ENCODE measurements at regions not wholly inside any gene's neighbourhood (a gene's known extent, or its start where the extent isn't known, plus 50 kb on each side); places are given as distances from the start of the nearest gene placed in this dataset.
A peak's percentile ranks its signal among the peaks of the same experiment; 100 is the strongest.
"Not testable (repeated sequence)": the region's sequence is repeated elsewhere in the genome, so short reads cannot be mapped to it uniquely, and the experiment has no call there.

DNA sequence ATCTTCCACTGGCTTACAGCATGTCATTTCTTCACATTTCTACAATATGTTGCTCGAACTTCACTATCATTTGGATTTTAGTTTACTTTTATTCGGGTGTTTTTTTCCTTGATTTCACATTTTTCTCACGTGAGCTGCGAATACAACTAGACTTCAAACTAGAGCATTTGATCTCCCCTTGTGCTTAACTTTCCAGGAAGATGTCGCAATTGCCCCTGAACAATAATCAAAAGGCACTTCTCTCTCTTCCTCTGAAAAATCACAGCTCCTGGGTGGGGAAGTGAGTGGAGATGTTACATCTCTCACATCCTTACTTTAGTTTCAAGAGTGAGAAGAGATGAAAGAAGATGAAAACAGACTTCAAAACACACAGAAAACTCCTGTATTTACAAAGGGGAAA, 587.9 kb downstream of the TBL1XR1 start:
- no peak for TF ChIP-seq JUND (IDR thresholded peaks at IDR 0.05; ENCODE audit: low read depth)
- no peak for DNase-seq (ENCODE audit: low read depth in 1 of 2, low spot score in 1 of 2)
- in situ Hi-C loops (cut with HindIII; ENCODE audit: low pct_unique_long_range_greater_than_20kb, low sequenced_read_pairs): no loop called here

DNA sequence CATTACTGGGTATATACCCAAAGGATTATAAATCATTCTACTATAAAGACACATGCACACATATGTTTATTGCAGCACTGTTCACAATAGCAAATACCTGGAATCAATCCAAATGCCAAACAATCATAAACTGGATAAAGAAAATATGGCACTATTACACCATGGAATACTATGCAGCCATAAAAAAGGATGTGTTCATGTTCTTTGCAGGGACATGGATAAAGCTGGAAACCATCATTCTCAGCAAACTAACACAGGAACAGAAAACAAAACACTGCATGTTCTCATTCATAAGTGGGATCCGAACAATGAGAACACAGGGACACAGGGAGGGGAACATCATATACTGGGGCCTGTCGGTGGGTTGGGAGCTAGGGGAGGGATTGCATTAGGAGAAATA, 591.7 kb downstream of the TBL1XR1 start:
- in situ Hi-C loops (cut with HindIII; ENCODE audit: low pct_unique_long_range_greater_than_20kb, low sequenced_read_pairs); DNase-seq (ENCODE audit: low read depth in 1 of 2, low spot score in 1 of 2): not testable (repeated sequence)

DNA sequence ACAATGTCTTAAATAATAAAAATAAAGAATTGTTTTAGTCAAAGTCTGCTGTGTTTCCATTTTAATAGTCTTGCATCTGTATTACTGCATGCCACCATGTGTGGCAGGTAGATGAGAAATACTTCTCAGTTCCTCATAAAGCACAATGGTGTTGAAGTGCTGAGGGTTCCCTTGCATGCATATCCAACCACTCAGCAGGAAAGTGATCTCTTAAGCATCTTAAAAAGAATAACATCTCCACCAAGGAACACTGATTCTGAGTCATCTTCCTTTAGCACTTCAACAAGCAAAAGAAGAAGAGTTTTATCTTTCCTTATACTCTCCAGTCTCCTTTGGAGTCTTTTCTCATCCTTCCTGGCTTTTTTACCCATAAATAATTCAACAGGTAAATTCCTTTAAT, 602.0 kb downstream of the TBL1XR1 start:
- no peak for TF ChIP-seq JUND (IDR thresholded peaks at IDR 0.05; ENCODE audit: low read depth)
- in situ Hi-C loops (cut with HindIII; ENCODE audit: low pct_unique_long_range_greater_than_20kb, low sequenced_read_pairs): no loop called here
- no peak for DNase-seq (ENCODE audit: low read depth in 1 of 2, low spot score in 1 of 2)

DNA sequence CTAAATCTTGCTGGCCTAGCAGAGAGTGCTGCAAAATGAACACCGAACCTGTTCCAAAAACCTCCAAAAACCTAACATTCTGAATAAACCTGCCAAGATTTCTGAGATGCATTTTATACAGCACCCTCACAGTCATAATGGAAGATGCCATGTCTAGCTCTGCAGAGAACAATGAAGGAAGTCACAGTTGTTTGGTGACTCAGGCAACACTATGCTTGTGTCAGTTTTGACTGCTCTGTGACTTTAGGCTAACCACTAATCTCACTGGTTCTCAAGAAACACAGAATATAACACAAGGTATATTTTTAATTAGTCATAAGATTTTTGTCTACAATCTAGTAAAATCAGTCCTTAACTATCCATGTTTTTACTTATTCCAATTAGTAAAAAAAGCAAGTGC, 606.6 kb downstream of the TBL1XR1 start:
- in situ Hi-C loops (cut with HindIII; ENCODE audit: low pct_unique_long_range_greater_than_20kb, low sequenced_read_pairs): no loop called here
- no peak for TF ChIP-seq JUND (IDR thresholded peaks at IDR 0.05; ENCODE audit: low read depth)
- DNase-seq (ENCODE audit: low read depth in 1 of 2, low spot score in 1 of 2): peak in 1 of 2 experiments; percentile 21

DNA sequence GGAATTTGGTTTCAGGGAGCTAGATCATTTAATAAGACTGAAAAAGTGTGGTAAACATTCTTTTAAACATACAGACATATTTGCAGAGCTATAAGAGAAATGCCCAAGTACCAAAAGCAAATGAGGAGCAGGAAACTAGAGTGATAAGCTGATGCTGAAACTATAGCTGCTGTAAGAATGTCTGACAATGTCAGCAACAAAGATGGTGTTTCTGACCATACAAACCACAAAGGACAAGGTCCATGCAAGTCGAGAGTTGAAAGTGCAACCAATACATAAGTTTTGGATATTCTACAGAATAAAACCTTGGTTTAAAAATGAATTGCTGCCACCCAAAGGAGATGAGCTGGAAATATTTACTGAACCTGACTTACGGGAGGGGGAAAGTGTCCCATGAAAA, 610.2 kb downstream of the TBL1XR1 start:
- in situ Hi-C loops (cut with HindIII; ENCODE audit: low pct_unique_long_range_greater_than_20kb, low sequenced_read_pairs): no loop called here
- no peak for DNase-seq (ENCODE audit: low read depth in 1 of 2, low spot score in 1 of 2)
- no peak for TF ChIP-seq JUND (IDR thresholded peaks at IDR 0.05; ENCODE audit: low read depth)

DNA sequence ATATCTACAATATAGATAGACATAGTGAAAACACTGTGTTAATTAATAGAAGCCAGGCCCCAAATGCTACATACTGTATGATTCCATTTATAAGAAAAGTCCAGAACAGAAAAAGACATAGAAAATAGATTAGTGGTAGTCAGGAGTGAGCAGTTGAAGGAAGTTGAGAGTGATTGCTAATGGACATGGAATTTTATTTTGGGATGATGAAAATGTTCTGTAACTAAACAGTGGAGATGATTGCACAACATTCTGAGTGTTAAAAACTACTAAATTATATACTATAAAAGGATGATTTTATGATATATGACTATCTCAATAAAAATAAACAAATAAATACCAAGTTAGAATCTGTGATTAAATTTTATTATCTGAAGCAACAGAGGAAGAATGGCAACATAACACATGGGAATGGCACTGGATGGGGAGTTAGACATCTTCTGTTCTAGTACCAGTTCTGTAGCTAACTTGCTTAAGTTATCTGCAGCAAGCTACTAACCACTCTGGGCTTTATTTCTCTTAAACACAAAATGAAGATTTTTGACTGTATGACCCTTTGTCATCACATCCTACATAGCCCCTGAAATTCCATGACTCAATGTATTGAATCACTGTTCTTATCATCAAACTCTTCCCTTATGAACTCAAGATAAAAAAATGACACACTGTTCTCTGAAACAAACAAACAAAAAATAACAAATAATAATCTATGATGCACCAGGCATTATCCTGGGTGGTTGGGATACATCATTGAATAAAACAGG, 612.7 kb downstream of the TBL1XR1 start:
- in situ Hi-C loops (cut with HindIII; ENCODE audit: low pct_unique_long_range_greater_than_20kb, low sequenced_read_pairs): no loop called here
- no peak for TF ChIP-seq JUND (IDR thresholded peaks at IDR 0.05; ENCODE audit: low read depth)
- no peak for DNase-seq (ENCODE audit: low read depth in 1 of 2, low spot score in 1 of 2)

DNA sequence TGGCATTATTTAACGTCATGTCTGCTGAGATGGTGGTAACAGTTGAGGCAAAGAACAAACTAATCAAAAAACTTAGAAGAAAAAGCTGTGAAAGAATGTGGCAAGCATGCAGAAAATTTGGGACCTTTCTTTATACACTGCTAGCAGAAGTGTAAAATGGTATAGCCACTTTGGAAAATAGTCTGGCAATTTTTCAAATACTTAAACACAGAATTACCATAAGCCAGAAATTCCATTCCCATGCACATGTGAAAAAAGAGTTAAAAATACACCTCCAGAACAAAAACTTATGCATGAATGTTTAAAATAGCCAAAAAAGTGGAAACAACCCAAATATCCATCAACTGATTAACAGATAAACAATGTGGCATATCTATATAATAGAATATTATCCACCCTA, 613.3 kb downstream of the TBL1XR1 start:
- no peak for TF ChIP-seq JUND (IDR thresholded peaks at IDR 0.05; ENCODE audit: low read depth)
- in situ Hi-C loops (cut with HindIII; ENCODE audit: low pct_unique_long_range_greater_than_20kb, low sequenced_read_pairs): no loop called here
- no peak for DNase-seq (ENCODE audit: low read depth in 1 of 2, low spot score in 1 of 2)

DNA sequence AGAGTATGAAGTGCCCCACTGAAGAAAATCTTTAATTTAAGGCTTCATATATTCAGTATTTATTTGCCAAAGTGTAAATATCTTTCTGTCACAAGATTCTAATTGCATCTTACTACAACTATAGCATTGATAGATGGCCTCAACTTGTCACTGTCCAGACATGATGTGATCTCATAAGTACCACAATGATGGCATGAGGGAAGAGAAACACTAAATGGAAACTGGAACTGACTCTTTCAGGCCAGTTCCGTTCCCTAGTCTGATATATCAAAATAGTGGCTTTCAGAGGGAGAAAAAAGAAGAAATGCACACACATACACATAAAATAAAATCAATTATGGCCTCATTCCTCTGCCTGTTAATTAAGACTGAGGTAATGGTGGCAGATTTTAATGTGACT, 615.7 kb downstream of the TBL1XR1 start:
- in situ Hi-C loops (cut with HindIII; ENCODE audit: low pct_unique_long_range_greater_than_20kb, low sequenced_read_pairs): no loop called here
- no peak for TF ChIP-seq JUND (IDR thresholded peaks at IDR 0.05; ENCODE audit: low read depth)
- no peak for DNase-seq (ENCODE audit: low read depth in 1 of 2, low spot score in 1 of 2)

DNA sequence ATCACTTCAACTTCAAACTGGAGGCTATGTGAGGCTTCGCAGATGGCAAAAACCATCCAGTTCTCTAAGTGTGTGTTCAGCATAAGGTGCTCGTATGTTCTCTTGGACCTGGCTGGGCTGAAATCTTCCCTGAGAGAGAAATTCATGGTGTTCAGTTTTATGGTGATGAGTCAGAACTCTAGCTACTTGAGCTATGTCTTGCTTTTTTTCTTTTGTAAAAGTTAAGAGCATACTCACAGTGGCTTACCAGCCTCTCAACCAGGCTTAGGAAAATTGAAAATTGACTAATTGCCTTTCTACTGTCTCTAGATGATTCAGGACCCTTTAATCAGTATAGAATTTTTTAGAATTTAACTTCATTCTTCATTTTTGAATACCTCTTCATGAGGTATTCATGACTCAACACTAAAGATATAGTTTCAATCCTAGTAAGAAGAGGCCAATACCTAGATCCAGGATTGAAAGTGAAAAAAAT, 617.5 kb downstream of the TBL1XR1 start:
- DNase-seq (ENCODE audit: low read depth in 1 of 2, low spot score in 1 of 2): no peak
- in situ Hi-C loops (cut with HindIII; ENCODE audit: low pct_unique_long_range_greater_than_20kb, low sequenced_read_pairs): no loop called here
- no peak for TF ChIP-seq JUND (IDR thresholded peaks at IDR 0.05; ENCODE audit: low read depth)

DNA sequence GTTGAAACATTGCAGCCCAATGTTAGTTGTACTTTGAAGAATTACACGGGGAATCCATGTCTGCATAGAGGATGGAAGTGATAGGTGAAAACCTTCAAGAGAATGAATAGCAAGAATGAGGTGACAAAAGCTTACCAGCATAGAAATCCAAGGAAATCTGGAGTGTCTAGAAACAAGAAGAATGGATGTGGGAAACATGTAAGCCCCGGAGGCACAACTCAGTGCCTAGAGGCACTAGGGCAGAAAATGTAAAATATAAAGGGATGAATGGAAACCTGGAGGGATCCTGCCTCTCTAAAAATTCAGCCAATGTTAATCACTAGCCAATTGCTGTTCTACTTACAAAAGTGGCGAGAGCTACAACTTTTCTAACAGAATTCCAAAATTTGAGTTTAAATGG, 619.0 kb downstream of the TBL1XR1 start:
- in situ Hi-C loops (cut with HindIII; ENCODE audit: low pct_unique_long_range_greater_than_20kb, low sequenced_read_pairs): no loop called here
- TF ChIP-seq JUND (IDR thresholded peaks at IDR 0.05; ENCODE audit: low read depth): no peak
- no peak for DNase-seq (ENCODE audit: low read depth in 1 of 2, low spot score in 1 of 2)

DNA sequence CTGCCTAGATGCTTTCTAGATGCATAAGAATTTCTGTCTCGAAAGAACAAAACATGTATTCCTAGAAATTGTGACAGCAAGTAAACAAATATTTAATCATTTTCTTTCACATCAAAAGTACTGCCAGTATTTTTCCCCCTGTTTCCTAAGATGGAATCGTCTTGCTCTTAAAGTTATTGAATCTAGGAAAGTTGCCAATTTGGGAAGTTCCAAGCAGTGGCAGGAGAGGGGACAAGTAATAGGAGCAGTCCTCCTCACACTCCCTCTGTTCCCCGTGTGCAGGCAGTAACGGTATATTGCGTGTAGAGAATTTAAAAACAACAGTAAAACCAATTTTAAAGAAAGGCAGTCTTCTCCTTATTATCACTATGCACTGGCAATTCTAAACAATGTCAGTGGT, 619.8 kb downstream of the TBL1XR1 start:
- no peak for TF ChIP-seq JUND (IDR thresholded peaks at IDR 0.05; ENCODE audit: low read depth)
- DNase-seq (ENCODE audit: low read depth in 1 of 2, low spot score in 1 of 2): no peak
- in situ Hi-C loops (cut with HindIII; ENCODE audit: low pct_unique_long_range_greater_than_20kb, low sequenced_read_pairs): no loop called here

DNA sequence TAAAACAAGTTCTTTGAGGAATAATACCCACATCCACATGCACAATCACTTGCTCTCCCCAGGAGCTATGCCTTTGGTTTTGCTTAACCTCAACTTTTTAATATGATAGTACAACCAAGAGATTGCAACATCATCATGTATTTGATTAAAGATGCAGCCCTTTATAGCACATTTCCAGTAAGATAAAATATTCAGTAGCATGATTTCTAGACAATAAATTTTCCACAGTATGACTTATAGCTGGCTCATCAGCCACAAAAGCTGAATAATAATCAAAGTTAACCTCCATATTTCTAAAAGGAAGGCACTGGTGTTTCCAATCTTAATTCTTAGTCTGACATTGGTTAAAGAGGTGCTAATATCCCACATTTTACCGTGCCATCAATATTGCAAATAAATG, 622.5 kb downstream of the TBL1XR1 start:
- DNase-seq (ENCODE audit: low read depth in 1 of 2, low spot score in 1 of 2): no peak

DNA sequence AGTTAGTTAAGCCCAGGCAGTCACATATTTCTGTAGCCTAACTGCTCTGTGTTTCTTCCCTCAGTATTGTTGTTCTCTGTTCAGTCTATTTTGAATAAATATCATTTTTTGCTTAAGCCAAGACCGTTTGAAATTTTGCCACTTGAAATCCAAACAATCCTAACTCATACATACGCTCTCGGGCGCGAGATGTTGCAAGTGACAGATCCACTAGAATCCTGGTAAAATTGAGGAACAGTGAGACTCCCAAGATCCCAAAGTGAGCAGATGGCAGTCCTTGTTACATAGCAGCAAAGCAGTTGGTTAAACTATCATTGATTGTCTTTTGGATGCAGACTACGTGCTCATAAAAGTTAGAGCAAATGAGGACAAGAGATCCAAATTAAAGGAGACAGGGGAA, 625.4 kb downstream of the TBL1XR1 start:
- DNase-seq (ENCODE audit: low read depth in 1 of 2, low spot score in 1 of 2): no peak
- in situ Hi-C loops (cut with HindIII; ENCODE audit: low pct_unique_long_range_greater_than_20kb, low sequenced_read_pairs): no loop called here
- no peak for TF ChIP-seq JUND (IDR thresholded peaks at IDR 0.05; ENCODE audit: low read depth)

More for the DNA sequence above, 622.5 kb downstream of the TBL1XR1 start:
- no peak for TF ChIP-seq JUND (IDR thresholded peaks at IDR 0.05; ENCODE audit: low read depth)
- in situ Hi-C loops (cut with HindIII; ENCODE audit: low pct_unique_long_range_greater_than_20kb, low sequenced_read_pairs): no loop called here

DNA sequence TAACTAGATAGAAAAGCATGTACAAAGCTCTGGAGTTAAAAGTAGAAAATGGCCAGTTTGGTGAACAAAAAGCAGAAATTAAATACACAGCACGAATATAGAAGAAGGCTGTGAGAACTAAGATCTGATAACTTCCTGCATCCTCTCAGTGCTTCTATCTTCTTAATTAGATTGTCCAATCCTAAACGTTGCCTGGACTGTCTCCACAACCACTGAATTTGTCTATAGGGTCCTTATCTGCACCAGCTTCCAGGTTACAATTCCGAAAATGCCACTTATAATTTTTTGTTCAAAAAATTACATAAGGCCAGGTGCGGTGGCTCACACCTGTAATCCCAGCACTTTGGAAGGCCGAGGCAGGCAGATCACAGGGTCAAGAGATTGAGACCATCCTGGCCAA, 626.3 kb downstream of the TBL1XR1 start:
- in situ Hi-C loops (cut with HindIII; ENCODE audit: low pct_unique_long_range_greater_than_20kb, low sequenced_read_pairs): no loop called here
- TF ChIP-seq JUND (IDR thresholded peaks at IDR 0.05; ENCODE audit: low read depth): no peak
- DNase-seq (ENCODE audit: low read depth in 1 of 2, low spot score in 1 of 2): no peak
